IMR-90 (cell line): ENCODE measurements at regions not wholly inside any gene's neighbourhood (a gene's known extent, or its start where the extent isn't known, plus 50 kb on each side); places are given as distances from the start of the nearest gene placed in this dataset.

Source experiments
- CTCF ChIP-seq: conservative IDR thresholded peaks from 2 replicates; pipeline ENCODE4 v1.5.1; 2012; ENCODE audit warnings: mild to moderate bottlenecking, low read depth, low read length, improper control_type of control experiment
- FOS ChIP-seq: fragments of 150-350 bp; IDR thresholded peaks from 2 replicates; pipeline ENCODE4 v1.6.1; 2016; ENCODE audit warnings: low read depth, low read length
- MXI1 ChIP-seq: IDR thresholded peaks from 2 replicates; pipeline ENCODE4 v1.6.1; 2012; ENCODE audit warnings: low read depth, mild to moderate bottlenecking, low read length, moderate library complexity, borderline replicate concordance
- RAD21 ChIP-seq: IDR thresholded peaks from 2 replicates; pipeline ENCODE4 v1.6.1; 2012; ENCODE audit warnings: low read length, improper control_type of control experiment

GRCh38 chr6:105817961-105818360 lies 268.2 kb upstream of the PRDM1 start:
- TF ChIP-seq MXI1, result no peak
- no peak for TF ChIP-seq CTCF
- no peak for TF ChIP-seq FOS
- TF ChIP-seq RAD21, result no peak
